T1000 (cell line): ENCODE measurements at regions not wholly inside any gene's neighbourhood (a gene's known extent, or its start where the extent isn't known, plus 50 kb on each side); places are given as distances from the start of the nearest gene placed in this dataset.

Experiments
- DNase-seq: peaks from one replicate; lab custom pipeline; 2025; ENCODE audit warnings: mixed read lengths; lab: John Stamatoyannopoulos, UW

DNA sequence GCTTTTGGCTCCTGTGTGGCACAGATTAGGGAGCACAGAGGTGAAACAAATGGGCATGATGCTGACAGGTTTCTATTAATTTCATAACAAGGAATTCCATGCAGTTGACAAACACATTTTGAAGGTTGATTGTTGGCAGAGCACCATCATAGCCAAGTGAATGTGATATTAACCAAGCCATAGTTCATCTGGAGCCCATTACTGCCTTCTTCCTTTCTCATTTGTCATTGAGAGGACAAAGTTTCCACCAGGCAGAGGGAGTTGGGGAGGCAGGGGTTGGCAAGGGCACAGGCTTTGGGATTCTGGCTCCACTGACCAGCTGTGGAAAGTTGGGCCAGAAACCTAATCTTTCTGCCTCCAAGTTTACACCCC is 325.2 kb downstream of the MFSD1 start:
- no peak for DNase-seq

DNA sequence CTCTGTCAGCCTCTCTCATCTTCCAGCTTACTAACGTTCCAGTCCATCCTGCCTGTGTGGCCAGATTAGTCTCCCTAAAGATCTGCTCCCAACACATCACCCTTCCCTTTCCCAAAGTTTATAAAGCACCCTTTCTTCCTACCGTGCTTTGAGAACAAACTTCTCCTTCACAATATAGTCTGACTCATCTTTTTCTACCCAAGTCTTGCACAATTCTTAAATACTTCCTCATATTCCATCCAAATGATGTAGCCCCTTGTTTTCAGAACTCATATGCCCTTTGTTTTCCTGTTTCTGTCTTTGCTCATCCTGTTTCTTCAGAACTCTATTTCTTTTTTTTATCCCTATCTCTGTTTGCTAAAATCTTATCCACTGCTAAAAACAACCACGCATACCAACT is 326.8 kb downstream of the MFSD1 start:
- DNase-seq, result no peak

DNA sequence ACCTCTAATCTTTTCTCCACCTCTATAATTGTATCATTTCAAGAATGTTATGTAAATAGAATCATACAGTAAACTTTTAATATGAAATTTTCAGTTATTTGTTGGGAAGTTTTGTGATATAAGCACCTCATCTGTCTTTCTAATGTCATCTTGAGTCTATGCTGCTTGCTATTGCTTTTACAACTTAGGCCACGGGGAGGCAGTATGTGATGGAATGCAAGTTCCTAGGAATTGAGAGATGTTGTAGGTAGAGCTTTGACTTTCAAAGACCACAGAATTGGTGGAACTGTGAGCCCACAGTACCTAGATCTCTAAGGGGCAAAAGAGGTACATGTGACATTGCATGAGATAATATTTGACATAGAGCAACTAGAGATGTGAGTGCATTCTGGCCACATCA is 328.3 kb downstream of the MFSD1 start:
- no peak for DNase-seq

DNA sequence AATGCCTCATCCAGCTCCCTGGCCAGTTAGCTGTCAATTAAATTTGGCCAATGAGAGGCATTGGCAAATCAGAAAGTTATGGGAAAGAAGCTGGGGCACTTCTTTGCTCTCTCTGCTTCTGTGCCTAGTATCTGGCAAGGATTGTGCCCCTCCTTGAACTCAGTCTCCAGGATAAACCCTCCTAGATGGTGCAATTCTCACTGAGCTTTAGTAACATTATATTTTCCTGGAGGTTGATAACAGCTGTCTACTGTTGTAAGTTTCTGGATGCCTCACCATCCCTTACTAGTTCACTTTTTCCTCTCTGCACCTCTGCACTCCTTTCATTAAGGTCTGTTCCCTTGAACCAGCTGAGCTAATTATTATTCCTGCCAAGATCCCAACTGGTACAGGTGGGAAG is 329.5 kb downstream of the MFSD1 start:
- no peak for DNase-seq

DNA sequence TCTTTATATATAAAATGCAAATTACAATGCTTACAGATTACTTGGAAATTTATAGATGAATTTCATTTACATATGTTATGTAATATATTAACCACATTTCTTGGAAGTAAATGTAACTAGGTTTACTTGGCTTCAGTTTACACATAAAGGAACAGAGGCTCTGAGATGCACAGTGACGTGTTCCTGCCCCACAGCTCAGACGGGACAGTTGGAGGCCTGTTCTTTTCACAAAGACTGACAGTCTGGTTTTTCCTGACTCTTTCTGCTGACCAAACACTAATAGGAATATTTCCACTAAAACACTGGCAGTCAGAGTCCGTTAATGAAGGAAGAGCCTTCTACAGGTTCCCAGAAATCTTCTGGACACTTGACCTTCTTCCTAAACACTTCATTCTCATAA is 336.1 kb downstream of the MFSD1 start:
- no peak for DNase-seq

DNA sequence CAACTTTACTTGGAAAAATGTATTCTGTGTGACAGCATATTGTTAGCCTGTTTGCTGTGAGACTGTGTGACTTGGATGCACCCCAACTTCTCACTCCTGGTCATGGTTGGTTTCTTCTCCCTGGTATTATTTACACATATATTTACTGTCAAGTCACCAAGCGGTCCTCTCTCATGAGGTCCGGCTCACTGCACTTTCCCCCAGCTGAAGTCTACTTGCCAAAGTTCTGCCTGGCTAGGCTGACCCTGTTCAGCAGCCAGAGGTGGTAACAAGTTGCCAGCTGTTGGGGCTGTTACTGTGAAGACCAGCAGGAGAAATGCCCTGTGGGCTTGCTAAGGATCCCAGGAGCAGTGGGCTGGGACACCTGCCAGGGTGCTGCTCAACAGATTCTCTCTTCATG is 337.5 kb downstream of the MFSD1 start:
- no peak for DNase-seq

DNA sequence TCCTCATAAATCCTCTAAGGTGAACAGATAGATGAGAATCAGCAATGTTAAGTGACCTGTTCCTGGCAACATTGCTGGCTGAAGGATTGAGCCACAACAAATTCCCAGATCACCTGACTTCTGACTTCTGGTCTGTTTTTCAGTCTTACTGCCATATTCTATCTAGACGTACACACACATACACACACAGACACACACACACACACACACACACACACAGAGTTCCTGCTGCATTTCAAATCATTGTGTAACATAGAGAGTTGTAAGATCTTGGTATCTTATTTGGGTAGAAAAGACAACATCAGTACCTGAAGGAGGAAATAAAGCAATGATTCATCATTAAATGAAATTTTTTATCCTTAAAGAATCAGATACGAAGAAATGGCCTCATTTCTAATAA is 342.6 kb downstream of the MFSD1 start:
- DNase-seq, result no peak

DNA sequence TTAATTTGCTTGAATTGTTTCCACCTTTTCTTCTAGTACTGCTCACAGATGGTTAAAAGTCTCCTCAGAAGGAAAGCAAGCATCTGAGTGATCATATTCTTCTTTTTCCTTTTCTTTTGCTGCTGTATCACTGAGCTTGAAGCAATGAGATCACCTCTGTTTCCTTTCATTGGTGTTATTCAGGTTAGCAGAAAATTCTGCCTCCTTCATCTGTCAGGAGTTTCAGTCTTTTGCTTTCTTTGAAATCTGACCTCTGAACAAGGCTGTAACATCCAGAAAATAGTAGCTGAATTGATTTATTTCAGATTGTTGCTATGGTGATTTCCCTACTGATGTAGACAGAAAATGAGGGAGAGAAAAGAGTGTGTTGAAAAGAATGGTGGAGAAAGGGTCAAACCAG is 343.0 kb downstream of the MFSD1 start:
- no peak for DNase-seq

DNA sequence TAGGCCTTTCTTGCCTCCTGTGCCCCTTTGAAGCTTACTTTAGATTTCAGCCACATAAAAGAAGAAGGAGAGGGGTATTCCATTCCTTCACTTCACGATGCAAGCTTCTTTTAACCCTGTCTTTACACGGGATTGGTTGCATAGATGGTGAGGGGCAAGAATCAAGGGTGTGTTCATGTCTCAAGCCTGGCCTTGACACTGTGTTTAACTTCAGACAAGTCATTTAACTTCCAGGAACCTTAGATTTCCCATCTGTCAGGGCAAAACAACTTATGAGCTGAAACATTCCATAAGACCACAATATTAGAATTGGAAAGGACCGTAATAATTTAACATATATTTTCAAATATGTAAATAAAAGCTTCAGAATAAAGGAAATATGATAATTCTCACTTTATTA is 344.5 kb downstream of the MFSD1 start:
- no peak for DNase-seq

DNA sequence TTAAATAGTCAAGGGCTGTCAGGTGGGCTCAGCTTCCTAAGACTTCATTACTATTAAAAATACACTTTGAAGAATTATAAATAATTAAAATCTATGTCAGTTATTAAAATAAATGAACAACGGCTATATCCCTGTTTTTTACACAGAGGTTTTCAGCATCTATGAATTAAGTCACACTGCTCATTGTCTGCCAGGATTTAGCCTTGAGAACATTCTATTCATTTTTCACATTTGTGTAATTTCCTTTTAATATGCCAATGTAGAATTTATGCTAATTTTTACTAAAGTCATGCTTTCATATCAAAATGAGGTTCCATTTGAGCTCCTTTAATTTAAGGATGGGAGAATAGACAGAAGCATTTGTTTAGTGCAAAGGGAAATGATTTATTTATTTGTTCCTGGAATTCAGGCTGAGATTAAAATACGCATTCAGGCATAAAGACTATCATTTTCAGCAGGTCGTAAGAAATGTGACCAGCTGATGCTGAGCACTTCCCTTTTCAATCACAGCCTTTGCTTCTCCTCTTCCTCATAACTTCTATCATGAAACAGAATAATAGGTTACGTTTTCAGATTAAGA is 345.1 kb downstream of the MFSD1 start:
- DNase-seq, result no peak

DNA sequence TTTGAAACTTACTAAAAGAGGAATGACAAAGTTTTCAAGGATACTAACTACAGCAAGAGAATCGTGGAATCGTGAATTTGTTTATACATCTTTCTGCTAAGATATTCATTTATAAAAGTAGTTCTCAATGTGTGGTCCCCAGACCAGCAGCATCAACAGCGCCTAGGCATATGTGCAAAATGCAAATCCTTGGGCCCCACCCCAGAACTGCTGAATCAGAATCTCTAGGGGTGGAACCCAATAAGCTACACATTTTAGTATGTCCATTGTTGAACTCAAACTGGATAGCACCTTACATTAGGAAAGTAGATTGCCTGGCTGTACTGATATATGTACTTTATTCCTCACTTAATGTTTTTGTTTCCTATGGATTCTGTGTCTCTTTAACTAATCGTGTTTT is 346.0 kb downstream of the MFSD1 start:
- no peak for DNase-seq

DNA sequence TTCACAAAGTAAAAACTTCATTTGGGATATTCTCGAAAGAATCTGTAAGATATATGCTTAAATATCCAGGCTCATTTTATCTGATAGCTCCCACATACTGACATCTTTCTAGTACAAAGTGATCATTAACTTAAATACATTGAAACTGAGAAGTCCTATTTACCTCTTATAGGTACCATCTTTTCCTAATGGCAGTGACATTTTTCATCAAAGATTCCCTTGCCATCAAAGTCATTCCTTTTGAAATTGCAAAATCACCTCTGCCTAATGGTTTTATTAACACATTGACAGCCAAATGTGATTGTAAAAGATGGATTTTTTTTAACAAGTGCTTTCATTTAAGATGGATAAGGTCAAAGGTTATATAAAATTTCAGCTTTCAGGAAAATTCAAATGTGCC is 346.6 kb downstream of the MFSD1 start:
- no peak for DNase-seq

DNA sequence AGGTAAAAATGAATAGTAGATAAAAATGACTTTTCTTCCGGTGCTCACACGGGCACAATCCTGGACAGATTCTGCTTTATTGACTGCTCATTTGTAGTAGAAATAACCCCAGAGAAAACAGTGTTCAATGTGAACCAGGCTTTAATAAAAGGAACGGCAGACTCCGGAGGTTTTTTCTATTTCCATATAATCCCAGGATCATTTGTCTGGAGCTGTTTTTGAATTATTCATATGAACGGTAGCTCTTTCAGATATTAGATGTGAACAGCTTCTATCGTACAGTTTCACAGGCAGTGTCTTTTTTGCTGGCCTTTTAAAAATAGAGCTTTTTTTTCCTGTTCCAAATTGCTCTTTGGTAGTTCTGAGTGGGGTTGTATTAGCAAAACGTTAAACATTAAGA is 347.3 kb downstream of the MFSD1 start:
- DNase-seq, result no peak

DNA sequence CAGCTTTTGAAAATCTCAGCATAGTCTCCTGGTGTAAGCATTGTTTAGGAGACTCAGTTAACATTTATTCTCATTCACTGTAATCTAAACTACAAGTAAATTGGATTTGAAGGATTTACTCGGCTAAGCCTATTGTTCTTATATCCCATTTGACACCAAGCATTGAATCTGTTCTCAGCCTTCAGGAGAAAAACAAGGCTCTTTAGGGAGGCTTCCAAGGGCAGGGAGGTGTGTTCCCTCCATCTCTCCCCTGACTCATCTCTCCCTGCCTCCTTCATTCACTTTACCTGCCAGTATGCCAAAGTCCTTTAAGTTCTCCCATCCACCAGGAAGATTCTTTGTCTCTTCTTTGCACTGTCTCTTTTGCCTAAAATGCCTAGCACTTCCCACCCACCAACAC is 347.8 kb downstream of the MFSD1 start:
- no peak for DNase-seq

DNA sequence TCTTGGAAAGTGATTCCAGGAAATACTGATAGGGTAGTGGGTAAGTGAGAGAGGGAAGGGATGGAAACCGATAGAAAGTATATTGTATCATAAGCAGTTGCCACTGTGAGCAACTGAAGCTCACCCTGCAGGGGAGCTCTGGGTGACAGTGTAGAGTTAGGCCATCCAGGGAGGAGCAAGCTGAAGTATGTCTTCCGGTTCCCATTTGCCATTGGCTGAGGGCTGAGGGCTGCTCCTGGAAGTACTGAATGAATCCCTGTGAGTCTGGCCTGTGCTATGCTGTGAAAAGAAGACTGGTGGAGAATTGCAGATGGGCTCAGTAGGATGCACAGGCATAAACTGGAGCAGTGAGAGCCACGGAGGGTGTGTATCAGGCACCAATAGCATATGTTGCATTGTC is 348.3 kb downstream of the MFSD1 start:
- DNase-seq, result no peak

DNA sequence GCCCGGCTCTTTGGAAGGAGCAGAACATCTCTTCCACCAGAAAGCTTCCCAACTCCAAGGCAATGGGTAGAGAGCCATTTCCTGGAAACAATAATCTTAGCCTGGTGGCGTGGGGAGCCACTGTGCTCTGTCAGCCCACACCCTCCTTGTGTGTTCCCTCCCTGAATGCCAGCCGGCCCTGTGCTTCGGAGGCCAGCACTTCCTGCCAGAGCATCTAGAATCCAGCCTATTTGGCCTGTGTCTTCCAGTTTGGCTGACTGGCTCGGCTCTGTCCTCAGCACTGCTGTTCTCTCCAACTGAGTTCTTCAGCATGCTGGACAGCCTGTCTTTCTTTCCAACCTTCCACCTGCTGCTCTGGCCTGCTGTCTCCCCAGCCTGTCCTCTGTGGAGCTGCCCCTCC is 349.3 kb downstream of the MFSD1 start:
- no peak for DNase-seq

DNA sequence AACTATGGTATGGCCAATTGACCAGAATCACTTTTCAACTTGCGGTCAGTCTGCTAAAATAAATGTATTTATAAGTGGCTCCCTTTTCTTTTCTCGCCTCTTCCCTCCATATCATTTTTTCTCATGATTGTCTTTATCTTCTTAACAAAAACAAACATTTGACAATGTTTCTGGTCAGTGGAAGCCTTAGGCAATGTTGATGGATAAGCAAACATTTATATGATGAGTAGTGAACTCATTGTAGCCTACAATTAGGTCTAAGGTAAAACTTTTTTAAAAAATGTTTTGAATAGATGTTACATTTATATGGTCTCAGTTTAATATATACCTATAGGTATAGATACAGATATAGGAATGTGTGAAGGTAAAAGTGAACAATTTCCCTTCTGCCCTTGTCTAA is 355.4 kb downstream of the MFSD1 start:
- DNase-seq, result no peak

DNA sequence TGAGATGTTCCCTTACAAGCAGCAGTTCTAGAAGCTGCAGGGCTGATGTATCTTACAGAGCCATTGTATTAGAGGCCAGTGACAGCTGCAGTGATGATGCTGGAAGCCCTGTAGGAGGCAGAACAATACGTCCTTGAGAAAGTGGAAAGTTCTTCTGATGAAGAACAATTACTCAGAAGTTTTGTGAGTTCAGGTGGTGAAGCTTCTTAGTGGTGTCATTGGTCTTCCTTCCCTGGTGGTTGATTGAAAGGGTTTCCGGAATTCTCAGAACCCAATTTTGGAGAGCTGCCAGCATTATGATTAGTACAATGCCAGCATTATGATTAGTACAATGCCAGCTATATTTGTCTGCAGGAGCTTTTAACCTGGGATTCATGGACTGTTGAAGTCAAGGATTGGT is 356.4 kb downstream of the MFSD1 start:
- no peak for DNase-seq

DNA sequence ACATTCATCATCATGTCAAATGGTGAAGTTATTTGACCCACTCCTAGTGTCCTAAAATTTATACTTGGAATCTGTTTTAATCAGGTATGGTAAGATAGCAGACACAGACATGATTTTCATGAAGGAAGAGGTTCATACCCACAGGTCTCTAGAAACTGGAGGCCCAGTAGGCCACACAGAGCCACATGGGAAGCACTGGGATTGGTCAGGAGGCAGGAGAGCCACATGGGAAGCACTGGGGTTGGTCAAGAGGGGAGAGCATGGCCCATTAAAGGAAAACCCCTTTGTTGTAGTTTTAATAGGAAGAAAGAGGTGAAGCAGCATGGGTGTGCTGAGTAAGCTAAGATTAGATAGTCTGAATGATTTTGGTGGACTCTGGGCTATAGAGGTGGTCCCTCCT is 356.9 kb downstream of the MFSD1 start:
- no peak for DNase-seq

DNA sequence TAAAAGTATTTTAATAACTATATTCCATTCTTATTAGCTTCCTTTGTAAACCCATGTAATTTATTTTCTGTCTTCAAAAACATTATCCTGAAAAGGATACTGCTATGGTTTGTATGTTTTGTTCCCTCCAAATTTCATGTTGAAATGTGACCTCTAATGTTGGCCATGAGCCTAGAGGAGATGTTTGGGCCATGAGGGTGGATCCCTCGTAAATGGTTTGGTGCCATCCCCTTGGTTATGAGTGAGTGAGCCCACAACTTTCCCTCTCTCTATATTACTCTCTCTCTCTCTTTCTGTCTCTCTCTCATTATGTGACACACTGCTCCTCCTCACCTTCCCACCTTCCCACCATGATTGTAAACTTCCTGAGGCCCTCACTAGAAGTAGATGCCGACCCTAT is 357.7 kb downstream of the MFSD1 start:
- no peak for DNase-seq

DNA sequence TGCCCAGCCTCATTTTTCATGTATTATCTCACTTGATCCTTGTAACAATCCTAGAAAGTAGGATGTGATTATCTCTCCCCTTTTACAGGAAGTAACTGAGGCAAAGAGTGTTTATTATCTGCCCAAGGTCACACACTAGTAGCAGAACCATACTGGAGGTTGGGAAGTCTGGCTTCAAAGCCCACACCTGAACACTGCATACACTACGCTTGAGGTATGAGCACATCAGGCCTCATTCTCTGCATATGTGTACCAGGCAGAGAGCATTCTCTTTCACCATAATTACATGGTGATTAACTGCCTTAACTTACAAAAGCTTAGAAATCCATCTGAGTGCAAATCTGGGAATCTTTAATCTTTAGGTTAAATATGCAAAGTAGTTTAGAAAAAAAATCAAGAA is 361.8 kb downstream of the MFSD1 start:
- DNase-seq, result no peak

DNA sequence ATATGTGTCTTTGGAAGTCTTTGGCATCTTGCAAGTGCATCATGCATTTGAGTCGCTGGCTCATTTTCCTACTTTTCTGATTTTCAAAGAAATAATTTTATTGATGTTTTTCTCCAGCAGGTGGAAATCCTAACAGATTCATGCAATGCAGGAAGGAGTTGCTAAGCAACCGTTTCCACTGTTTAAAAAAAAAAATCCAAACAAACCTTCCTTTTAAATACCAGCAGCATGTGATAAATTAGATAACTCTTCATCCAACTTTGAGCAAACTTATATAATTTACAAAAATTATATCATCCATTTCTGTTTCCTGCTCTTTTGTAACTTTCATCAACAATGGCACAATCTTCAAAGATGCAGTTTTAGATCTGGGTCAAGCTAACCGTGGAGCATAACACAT is 364.1 kb downstream of the MFSD1 start:
- no peak for DNase-seq

DNA sequence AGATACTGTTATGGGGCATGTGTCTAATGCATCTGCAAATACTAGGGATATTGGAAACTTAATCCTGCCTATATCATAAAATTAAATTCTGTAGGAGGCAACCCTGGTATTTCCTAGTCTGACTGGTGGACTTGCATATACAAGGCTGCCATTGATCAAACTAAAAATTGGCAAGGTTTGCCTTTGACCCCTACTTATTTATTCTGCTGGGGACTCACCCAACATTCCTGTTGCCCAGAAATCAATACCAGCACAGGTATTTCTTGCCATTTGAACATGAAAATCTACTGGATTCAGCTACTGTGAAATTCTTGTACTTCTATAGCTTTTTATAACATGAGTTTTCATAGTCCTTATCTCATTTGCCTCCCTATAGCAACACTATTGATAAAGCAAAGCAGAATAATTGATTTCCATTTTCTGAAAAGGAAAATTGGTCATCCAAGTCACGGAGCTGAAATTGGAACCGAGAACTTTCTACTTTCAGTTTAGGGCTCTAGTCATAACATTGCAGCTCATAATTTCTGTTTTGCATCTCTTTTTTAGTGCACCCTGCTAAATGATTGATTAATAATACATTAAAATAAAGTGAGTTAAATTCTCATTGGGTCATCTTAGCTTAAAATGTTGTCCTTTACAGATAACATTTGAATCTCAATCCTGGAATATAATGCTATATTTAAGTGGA is 365.2 kb downstream of the MFSD1 start:
- no peak for DNase-seq

DNA sequence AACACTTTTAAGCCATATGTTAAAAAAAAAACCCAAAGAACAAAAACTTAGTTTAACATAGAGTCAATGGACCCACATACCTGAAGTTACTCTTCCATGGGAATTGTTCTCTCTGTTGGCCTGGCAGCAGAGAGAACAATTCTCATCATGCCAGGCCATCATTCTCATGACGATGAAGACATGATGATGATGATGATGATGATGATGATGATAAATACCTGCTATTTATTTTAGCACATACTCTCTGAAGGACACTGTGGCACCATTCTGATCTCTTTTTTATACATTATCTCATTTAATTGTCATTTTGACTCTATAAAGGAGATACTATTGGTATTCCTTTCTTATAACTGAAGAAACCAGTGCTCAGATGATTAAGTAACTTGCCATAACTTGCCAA is 366.9 kb downstream of the MFSD1 start:
- DNase-seq, result no peak

DNA sequence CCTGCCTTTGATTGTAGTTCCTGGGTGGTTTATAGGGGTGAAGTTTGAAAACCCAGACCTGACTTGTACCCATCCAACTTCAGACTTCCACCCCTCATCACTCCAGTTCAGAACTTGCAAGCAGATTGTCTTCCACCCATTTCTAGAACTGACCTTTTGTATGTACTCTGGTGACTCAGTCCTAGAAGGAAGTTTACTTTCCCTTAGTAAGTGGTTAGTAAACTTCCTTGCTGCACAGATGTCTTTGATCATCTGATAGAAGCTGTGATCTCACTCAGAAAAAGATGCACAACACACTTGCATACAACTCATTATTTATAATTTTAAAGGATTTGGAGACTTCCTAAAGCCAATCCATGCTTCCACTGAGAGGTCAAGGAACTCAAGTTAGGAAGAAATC is 368.0 kb downstream of the MFSD1 start:
- DNase-seq, result no peak
